Putamen (tissue), 1 donor: ENCODE measurements at regions not wholly inside any gene's neighbourhood (a gene's known extent, or its start where the extent isn't known, plus 50 kb on each side); places are given as distances from the start of the nearest gene placed in this dataset.
"Not testable (repeated sequence)": the region's sequence is repeated elsewhere in the genome, so short reads cannot be mapped to it uniquely, and the experiment has no call there.

Source experiments
- DNase-seq: peaks from one replicate; pipeline ENCODE4 v3.0.0-alpha.2; 2016; ENCODE audit warnings: low spot score

DNA sequence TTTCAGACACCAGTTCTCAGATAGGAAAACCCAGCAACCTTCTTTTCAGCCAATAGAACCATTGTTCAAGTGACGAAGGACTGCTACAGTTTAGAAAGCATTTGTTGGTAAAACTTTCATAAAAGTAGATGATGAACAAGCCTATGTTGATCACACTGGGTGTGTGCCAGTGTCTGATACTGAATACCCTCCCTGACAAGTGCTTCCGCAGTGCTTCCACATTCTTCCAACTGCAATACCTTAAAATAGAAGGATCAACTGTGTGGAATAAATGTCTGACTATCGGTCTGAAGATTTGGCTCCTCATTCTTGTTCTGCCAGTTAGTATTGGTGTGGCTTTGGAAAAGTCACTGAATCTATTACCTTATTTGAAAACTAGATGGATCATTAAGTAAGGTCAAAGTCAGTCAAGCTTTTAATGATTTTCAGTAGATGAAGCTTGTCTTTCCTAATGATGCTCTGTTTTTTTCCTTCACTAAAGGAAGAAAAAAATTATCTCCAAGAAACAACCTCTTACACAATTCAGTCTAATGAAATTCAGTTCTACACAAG is 479.4 kb upstream of the CBLB start:
- no peak for DNase-seq

DNA sequence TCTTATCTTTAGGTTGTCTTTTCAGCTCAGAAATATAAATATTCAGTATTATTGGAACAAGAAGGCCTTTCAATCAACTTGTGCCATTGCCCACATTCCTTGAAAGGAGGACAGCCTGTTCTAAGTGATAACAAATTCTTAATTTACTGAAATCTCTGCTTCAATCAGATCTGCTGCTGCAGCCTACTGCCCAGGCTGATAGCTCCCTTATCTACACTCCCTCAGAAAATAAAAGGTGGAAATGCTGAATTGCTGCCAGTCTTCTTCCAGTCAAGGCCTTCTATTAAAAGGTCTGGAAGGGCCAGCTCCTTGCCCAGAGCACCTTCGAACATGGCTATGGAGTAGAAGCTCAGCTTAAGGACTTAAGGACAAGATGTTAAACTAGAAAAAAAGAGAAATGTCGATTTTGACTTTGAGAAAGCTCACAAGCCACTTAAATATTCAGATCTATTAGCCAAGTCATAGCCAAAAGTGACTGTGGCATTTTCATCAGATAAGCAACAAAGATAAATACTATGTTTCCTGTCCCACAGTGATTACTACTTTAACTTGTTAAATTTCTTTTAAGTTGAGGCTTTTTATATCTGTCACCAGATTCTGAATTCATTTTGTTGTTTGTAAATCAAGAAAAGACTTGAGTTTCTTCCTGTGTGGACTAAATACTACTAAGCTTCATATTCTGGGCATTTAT is 480.5 kb upstream of the CBLB start:
- DNase-seq: no peak

DNA sequence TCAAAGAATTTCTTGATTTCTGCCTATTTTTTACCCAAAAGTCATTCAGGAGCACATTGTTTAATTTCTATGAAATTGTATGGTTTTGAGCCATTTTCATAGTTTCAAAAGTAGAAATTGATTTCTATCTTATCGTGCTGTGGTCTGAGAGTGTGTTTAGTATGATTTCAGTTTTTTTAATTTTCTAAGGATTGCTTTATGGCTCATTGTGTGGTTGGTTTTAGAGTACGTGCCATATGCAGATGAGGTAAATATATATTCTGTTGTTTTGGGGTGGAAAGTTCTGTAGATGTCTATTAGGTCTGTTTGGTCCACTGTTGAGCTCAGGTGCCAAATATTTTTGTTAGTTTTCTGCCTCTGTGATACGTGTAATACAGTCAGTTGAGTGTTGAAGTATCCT is 487.1 kb upstream of the CBLB start:
- DNase-seq: no peak

DNA sequence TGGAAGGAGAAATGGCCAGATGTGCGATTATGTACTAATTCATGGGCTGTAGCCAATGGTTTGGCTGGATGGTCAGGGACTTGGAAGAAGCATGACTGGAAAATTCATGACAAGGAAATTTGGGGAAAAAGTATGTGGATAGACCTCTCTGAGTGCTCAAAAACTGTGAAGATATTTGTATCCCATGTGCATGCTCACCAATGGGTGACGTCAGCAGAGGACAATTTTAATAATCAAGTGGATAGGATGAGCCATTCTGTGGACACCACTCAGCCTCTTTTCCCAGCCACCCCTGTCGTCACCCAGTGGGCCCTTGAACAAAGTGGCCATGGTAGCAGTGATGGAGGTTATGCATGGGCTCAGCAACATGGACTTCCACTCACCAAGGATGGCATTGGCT is 490.9 kb upstream of the CBLB start:
- no peak for DNase-seq

DNA sequence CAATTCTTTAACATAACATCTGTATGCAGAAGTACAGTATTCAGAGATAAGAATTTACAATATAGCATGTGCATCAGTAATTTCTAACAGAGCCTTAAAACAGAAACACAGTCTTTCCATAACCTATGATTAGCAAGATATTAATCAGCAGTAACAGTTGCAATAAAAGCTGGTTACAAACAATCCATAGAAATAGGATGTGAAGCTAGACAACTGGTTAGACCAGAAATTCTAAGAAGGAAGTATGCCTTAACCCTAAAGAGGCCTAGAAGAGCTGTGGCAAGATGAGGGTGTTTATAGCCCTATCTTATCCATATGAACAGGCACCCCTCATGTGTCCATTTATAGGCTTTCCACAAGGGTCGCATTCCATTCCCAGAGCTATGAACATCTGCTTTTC is 492.1 kb upstream of the CBLB start:
- not testable (repeated sequence) for DNase-seq

DNA sequence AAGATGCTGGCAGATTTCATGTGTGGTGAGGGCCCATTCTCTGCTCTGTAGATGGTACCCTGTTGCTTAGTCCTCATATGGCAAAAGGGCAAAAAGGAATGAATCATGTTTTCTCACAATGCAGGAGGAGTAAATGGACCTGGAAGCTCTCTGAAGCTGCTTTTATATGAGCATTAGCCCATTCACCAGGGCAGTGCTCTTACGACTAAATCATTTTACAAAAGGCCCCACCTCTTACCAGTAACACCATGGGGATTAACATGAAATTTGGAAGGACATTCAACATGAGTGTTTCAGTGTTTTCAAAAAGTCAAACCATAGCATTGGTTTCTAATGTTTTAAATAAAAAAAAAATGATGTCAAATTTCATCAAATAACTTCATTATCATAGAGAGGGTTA is 495.7 kb upstream of the CBLB start:
- DNase-seq: no peak

DNA sequence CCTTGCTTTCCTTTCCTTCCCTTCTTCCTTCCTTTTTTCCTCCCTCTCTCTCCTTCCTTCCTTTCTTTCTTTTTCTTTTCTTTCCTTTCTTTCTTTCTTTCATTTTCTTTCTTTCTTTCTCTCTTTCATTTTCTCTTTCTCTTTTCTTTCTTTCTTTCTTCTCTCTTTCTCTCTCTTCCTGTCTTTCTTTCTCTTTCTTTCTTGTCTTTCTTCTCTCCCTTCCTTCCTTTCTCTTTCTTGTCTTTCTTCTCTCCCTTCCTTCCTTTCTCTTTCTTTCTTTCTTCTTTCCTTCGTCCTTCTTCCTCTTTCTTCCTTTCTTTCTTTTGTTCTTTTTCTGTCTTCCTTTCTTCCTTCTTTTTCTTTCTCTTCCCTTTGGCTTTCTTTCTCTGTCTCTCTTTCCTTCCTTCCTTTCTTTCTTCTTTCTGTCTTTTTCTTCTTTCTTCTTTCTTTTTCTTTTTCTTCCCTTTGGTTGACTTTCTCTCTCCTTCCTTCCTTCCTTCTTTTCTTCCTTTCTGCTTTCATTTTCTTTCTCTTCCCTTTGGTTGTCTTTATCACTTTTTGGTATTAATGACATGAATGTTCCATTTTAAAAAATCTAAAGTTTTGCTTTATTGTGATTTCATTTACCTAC is 496.4 kb upstream of the CBLB start:
- DNase-seq: no peak

DNA sequence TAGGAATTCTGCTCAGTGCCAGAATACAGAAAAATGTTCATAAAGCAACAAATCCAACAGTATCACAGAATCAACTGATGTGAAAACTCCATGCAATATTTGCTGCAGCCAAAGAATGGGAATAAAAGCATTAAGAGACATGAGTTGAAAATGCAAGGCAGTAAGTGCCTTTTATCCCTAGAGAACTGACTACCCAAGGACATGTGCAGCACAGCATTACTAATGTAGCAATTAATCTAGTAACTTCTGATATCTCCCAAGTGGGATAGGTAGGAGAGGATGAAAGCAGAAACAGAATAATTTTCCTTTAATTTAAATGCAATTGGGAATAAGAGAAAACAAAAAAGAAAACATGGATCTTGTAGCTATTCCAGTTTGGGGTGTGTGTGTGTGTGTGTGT is 497.5 kb upstream of the CBLB start:
- no peak for DNase-seq

DNA sequence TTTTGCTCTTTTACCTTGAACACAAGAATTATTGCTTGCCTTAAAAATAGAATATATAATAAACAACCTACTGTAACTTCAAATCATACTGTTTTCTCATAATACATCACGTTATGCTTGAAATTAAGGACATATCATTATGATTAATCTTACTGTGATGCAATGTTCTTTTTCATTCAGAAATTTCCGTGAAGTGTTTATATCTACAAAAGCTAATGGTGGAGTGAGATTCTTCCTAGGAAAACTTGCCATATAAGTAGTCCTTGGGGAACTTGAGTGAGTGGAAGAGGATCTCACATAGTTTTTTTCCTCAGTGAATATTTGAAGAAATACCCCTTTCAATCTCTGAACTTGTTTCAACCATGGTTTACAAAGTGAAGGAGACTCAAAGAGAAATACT is 498.7 kb upstream of the CBLB start:
- no peak for DNase-seq

DNA sequence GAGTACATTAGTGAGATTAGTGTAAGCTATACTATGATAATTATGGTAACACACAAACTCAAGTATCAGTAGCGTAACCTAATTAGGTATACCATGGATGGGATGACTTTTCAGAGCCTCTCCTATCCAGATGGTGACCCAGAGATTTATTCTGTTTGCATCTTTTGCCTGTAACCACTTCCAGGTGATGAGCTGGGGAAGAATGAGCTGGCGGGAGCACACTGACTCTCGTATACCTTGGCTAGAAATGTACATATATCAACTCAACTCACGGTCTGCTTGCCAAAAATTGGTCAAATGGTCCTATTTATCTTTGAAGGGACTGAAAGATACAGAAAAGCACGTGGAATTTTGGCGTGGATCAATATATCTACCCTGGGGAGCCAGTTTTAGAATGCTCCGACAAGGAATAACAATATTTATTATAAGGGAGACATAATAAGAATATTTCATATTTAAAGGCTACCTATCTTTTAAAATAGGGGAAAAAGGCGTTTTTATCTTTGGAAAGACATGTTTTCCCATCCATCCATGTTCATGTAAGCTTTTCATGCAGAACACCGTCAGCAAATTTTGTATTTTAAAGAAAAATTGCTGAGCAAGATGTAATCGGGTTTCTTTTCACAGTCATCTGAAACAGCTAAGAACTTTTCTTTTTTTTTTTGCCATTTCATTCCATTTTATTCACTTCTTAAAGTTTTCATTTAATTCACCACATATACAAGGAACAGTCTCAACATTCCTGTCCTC is 502.6 kb upstream of the CBLB start:
- DNase-seq: no peak

DNA sequence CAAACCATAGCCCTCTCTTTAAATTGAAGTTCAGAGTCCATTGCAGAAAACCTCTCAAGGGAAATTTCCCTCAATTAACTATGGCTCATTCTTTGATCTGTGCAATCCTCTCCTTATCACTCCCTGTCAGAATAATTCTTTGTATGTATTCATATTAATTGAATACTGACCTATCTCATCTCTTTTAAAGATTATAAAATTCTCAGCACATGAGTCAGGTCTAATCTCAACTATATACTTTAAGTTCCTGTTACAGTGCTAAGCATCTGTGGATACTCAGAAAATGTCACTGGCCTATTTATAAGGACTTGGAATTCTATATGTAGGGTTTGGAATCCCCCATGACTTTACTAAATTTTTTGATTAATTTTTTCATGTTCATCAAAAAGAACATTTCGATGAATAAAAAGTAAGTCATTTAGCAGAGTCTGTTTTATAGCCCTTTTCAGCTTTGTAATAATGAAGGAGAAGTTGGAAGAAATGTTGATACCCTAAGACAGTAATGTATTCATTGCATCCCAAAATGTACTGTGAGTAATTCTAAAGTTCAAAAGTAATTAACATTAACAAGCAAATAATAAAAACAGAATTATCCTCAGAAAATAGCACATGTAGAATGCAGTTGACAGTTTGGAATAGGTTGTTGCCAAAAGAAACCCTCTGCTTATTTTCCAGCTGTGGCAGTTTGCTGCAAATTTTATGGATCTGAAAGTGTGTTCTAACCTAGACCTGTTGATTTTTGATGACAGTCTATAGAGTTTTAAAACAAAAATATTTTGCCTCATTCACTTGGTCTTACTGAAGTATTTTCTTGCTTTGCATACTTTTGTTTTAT is 503.4 kb upstream of the CBLB start:
- no peak for DNase-seq

DNA sequence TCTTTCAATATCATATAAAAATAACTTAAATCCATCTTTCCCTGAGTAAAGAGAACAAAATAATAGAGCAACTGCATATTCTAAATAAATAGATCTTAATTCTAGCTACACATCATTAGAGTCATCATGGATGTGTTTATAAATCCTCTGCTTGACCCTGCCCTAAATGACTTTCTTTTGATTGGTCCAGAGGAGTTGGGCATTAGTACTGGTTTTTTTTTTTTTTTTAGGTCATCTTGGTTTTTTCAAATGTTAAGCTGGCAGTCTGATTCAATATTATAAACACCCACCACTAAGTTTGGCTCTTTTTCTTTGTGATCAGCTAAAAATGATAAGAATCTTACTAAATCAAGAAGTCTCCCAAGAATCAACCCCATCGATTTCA is 504.0 kb upstream of the CBLB start:
- DNase-seq: no peak

DNA sequence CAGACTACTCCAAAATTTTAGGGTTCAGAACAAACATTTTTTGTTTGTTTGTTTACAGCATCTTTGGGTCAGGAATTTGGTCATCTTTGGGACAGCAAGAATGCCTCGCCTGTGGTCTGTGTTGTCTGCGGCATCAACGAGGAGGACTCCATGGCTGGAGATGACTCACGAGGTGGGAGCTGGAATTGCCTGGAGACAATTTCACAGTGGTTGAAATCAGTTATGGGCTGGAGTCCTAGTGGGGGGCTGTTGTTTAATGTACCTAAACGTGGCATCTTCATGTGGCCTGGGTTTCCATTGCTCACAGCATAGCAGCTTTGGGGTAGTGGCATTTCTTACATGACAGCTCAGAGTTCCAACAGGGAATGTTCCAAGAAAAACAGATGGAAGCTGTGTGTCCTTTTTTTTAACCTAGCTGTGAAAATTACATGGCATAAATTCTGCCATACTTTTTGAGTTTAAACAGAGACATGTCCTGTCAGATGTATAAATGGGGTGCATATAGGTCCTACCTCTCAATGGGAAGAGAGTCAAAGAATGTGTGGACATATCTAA is 507.3 kb upstream of the CBLB start:
- no peak for DNase-seq

DNA sequence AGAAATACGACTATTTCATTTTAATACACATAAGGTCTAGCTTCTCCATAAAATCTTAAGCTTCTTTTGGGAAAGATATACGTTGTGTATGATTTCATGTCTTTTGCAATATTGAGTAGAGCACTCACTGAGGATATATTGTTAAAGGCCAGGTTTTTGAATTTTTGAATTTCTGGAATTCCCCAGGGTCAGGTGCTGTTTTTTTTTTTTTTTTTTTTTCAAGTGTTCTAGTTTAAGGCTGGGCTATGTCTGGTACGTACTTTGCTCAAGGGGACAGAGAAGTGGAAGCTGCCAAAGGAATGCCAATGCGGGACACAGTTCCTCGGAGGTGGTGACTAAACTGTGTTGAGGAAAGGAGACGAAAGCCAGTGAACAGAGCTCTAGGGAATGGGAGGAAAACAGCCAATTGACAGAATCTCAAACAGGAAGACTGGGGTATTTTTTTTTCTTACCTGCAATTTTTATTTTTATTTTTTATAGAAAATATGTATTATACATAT is 510.5 kb upstream of the CBLB start:
- DNase-seq: no peak

DNA sequence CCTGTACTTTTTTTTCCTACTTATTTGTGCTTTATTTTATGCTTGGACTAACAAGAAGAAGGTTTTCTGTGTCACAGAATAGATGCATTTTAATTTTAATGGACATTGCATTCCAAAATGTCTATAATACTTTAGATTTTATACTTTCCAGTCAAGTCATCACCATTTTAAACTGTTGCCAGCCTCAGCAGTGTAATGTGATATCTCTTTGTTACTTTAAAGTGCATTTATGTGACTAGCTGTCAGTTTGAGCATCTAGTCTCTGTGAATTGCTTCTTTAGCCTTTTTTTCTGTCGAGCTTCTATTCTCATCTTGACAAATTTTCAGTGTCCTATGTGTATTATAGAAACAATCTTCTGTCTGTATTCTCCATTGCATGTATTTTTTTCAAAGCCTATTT is 511.4 kb upstream of the CBLB start:
- no peak for DNase-seq

DNA sequence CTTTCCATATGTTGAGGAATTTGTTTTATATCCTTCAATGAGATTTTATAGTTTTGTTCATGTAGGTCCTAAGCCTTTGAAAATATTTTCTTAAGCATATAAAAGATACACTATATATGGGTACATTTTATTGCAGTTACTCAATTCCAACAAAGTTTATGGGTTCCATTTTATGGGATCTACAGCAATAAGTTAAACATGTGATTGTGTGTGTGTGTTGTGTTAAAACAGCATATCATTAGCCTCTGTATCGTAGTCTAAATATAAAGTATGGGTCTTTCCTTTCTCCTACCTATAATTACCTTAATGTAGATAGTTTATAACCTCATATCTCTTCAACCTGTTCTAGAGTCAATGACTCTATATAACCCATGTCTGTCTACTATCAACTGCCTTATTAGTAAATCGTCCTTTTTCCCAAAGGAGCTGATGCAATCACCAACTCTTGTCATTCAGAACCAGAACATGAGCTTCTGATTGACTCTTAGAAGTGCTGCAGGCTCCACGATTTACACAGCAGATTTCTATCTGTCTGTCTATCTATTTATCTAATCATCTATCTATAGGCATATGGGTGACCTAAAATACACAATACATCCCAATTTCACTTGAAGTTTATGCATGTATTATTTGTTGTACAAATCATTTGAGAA is 512.6 kb upstream of the CBLB start:
- DNase-seq: no peak

DNA sequence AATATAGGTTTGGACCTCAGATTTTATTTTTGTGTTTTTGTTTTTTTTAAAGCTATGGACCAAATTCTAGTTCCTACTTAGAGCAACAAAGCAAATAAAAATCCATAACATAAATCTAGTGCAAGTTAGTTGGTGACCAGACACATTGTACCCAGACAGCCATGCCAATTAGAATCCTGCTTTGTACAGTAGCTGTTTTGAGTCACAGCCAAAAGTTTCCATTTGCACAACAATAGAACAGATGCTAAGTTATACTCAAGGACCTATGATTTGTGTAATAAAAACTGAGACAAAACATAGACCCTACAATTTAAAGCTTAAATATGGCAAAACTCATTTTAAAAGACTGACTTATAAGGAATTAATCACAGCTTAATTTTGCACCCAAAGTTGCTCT is 513.1 kb upstream of the CBLB start:
- DNase-seq: no peak

DNA sequence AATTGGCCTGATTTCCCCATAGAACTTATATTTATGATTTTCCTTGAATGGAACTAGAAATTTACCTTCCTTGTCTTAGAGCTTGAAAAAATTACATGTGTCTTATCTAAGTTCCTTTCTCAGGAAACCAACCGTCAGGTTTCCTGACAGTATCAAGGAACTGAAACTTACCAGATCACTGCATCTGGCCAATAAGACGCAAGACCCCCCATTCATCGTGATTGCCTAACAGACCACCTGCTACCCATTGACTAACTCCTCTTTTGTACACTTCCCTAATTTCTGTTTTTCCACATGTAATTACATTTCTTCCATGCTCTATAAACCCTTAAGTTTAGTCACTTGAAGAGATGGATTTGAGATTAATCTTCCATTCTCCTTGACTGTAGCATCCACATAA is 517.2 kb upstream of the CBLB start:
- no peak for DNase-seq

DNA sequence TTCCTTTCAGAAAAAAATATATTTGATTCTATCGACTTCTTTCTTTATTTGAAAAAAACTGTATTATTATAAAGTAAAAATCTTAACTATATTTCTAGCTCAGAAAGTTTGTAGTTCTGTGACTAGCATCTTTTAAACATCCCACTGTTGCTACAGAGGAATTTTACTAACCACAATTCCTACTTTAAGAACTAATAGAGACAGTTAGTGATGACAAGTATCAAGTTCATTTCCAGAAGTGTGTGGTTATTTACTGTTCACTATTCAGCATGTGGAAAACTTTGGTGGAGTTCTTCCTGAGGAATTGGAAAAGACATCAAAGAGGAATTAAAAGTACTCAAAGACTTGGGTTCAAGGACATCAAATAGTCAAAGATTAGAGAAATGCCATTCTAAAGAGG is 524.1 kb upstream of the CBLB start:
- DNase-seq: no peak

DNA sequence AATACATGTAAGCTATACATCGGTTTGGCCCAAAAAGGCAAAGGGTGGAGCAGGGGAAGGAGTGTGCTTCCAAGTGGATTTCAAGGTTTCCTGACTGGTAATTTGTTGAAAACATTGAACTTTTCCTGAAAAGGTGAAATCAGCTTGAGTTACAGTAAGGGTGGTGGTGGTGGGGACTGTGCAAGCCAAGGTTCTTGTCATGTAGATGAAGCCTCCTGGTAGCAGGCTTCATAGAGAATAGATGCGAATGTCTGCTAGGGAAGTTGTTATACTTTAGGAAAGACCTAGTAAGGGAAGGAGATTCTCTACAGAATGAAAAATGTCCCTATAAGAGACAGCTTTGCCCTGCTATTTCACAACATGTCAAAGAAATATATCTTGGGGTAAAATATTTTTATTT is 528.2 kb upstream of the CBLB start:
- no peak for DNase-seq

DNA sequence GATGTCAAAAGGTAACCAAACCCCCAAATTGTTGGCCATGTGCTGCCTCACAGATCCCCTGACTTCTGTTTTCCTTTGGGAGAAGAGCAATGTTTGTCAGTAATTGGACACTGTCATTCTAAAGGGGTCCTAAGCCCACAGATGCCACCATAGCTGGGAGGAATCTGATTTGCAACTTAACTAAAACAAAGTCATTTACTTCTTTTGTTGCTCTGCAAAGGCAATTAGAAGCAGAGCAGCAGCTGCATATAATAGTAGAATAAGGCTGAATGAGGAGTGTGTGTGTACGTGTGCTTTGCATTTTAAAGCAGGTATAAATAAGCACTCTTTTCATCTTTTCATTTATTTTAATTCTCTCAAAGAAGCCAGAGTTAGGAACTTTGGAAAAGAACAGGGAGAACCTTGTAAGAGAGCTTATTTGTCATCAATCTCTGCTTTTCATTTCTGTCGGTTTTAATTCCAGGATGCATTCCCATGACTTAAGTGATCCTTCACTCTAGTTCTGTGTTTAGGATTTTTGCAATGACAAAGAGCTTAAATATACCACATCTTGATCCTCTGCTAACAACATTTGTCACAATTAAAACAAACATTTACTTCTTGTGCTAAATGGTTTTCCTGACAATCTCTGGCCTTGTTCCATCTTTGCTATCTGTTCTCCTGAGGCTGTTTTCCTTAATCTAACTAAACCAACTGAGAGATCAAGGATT is 530.2 kb upstream of the CBLB start:
- no peak for DNase-seq
